Medulla oblongata (tissue), 1 donor: ENCODE measurements at regions not wholly inside any gene's neighbourhood (a gene's known extent, or its start where the extent isn't known, plus 50 kb on each side); places are given as distances from the start of the nearest gene placed in this dataset.
"Not testable (repeated sequence)": the region's sequence is repeated elsewhere in the genome, so short reads cannot be mapped to it uniquely, and the experiment has no call there.

Experiments used
- DNase-seq: peaks from one replicate; pipeline ENCODE4 v3.0.0-alpha.2; 2015; ENCODE audit errors: extremely low spot score

DNA sequence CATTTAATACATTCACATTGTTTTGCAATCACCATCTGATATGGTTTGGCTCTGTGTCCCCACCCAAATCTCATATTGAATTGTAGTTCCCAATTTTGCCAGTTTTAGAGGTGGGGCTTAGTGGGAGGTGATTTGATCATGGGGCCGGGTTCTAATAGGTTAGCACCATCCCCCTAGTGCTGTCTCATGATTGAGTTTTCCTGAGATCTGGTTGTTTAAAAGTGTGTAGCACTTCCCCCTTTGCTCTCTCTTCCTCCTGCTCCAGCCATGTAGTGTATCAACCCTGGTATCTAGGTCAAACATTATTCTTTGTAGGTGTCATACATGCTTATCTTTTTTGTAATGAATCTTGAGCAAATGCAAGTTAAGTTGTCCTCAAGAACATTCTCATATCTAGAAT lies 83.3 kb upstream of the KIT start:
- DNase-seq, result no peak

DNA sequence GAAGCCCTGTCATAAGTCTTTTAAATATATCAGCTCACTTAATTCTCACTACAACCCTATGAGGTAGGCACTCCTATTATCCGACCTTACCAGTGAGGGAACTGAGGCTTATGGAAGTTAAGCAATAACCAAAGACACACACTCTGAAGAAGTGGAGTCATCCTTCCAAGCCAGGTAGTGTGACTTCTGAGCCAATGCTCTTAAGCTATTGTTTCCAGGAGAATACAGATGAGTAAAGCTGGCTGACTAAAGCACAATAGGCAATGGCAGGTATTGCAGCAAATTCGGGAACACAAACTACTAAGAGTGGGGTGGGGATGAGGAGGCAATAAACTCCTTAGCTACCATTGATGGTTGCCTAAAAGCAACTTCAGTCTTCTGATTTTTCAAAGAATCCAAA lies 81.8 kb upstream of the KIT start:
- no peak for DNase-seq

DNA sequence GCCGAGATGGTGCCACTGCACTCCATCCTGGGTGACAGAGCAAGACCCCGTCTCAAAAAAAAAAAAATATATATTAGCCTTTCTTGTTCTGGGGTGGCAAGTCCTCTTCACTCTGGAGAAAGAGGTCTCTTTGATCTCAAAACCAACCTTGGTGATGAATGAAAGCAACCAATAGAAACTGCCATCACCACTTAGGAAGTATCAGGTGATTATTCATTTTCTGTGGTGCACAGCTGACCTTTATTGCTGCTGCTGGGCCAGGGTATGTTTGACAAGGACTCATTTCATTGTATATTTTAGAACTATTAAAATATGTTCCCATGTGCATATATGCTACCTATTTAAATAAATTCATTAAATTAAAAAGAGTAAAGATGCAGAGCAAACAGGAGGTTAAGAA lies 76.0 kb upstream of the KIT start:
- no peak for DNase-seq

DNA sequence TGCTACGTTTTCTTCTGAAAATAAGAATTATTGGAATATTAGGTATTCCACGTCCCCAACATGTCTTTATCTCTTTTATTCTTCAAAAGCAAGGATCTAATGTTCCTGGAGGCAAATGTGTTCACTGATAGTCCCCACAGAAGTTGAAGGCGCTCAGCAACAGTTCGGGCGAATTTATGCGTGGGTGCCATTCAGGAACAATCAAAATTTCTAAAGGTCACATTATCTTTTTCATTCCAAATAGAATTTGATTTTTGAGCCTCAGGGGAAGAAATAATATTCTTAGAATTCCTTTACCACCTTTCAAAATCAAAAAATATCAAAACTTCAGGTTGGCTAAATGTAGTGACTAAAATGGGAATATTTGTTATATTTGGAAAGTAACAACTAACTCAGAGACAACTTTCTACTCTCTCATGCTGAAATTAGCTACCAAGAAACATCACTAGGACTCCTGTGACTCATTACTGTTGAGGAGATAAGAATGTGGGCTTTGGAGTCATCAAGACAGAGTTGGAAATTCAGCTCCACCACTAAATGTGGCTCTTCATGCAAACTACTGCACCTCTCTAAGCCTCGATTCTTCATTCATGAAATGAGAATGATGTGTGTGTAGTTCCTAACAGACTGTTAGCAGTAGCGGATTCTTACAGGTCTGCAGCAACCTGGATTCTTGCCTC lies 72.3 kb upstream of the KIT start:
- DNase-seq, result no peak

DNA sequence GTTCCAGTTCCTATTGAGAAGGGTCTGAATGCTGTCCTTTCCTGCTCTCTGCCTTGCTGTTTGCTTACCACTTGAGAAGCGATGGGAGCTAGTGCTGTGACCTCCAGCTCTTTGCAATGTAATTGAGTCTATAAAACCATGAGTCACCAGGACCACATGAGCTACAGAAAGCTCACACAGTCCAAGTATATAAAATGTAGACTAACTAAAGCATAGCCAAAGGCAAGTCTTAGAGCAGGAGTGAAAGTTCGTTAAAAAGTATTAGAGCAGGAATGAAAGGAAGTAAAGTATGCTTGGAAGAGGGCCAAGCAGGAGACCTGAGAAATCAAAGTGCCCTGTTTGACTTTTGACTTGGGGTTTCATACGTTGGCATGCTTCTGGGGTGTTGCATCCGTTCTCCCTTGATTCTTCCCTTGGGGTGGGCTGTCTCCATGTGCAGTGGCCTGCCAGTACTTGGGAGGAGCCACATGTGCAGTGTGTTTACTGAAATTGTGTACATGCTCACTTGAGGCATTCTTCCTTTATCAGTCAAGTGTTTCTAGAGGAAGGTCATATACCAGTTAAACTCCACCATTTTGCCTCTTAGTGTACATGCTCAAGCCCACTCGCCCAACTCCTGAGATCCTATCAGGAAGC lies 71.3 kb upstream of the KIT start:
- DNase-seq, result no peak

DNA sequence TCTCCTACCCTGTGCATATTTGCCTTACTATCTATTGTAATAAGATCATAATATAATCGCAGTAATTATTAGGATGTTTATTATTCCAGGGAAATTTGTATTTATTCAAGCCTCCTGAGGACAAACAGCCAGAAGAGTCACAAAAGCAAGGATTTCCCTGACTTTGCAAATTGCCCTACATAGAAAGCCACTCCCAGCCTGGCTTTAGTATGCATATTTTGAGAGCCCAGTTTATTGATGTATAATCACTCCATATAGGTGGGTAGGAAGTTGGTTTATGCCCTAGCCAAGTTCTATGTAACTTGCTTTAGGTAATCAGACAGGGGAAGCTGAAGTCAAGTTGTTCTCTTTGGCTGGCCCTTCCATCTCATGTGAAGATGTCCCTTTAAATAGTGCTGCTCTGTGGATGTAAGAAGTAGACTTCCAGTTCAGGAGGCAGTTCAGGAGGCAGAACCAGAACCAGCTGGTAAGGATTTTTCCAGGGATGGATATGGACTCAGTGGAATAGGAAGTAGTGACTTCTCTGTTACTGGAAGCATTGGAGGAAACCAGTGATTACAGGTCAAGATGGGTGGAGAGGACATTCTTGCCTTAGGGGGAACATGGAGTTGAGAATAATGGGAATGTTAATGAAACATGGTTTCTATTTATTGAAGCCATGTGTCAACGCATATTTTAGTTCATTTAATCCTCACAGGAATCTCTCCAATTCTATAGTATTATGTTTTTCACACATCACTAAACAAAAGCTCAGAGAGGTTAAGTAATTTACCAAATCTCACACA lies 70.5 kb upstream of the KIT start:
- no peak for DNase-seq

DNA sequence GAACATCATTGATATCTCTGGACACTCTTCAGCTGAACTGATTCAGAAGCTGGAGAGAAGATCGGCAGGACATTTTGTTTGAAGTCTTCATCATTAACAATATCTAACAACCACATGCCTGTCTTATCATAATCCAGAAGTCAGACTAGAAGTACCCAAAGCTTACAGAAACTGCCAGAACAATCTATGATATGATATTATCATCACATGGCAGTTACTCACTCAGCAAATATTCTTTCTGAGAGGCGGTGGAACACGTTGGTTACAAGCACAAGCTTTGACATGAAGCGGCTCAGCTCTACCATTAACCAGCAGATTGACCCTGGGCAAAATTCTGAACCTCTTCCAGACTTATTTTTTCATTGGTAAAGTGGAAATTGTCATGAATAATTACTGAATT lies 69.4 kb upstream of the KIT start:
- DNase-seq, result no peak

DNA sequence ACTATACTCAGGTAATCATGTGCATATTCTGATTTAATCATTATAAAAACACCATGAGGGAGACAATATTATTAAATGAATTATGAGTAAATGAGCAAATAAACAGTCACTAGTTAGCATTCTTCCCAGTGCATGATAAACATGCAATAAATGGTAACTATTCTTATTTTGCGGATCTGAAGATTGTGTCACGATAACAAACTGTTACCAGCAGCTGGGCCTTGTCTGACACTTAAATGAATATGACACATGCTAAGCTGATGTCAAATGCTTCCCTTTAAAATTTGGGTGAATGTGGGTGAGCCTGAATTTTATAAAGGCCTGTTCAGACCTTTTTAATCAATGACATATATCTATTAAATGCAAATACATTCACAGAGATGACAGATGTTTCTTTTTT lies 68.2 kb upstream of the KIT start:
- DNase-seq, result no peak

DNA sequence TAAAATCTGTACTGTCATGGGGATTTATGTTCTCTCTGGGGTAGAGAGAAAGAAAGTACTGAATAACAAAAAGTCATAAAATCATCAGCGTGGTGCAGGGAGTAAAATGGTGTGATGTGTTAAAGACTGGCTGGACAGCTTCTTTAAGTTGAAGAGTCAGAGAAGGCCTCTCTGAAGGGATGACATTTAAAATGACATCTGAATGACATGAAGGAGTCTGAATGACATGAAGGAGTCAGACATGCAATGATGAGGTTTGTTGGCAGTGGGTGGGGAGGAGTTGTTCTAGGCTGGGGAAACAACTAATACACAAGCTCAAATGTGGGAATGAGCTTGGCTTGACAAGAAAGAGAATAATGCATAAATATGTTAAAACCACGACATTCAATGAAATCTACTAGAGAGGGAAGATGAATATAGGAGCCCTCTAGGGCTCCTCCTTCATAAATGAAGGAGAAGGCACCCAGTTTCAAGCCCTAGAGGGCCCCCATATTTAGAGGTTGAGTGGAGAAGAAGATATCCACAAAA lies 63.9 kb upstream of the KIT start:
- DNase-seq, result no peak

DNA sequence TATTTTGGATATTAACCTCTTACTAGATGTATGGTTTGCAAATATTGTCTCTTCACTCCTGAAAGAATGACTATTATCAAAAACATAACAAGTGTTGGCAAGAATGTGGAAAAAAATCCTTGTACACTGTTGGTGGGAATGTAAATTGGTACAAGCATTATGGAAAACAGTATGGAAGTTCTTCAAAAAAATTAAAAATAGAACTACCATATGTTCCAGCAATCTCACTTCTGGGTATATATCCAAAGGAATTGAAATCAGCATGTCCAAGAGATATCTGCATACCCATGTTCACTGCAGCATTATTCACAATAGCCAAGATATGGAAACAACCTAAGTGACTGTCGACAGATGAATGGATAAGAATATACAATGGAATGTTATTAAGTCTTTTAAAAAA lies 61.6 kb upstream of the KIT start:
- no peak for DNase-seq

DNA sequence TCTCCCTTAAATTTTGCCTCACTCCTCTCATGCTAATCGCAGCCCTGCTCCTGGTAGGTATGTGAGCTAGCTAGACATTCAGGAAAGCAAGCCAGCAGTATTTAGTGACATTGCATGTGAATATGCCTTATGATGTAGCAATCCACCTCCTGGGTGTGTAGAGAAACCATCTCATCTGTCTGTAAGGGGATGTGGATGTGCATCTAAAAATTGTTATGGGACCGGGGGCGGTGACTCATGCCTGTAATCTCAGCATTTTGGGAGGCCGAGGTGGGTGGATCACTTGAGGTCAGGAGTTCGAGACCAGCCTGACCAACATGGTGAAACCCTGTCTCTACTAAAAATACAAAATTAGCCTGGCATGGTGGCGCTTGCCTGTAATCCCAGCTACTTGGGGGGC lies 60.1 kb upstream of the KIT start:
- DNase-seq, result not testable (repeated sequence)

DNA sequence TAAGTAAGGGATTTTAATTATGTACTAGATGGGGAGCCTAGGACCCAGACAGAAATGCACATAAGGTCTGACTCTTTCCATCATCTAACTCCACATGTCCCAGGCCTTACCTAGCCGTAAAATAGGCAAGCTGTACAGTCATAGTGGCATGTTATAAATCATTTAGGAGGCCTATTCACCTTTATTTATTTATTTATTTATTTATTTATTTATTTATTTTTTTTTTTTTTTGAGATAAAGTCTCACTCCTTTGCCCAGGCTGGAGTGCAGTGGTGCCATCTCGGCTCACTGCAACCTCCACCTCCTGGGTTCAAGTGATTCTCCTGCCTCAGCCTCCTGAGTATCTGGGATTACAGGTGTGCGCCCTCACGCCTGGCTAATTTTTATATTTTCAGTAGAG lies 55.6 kb upstream of the KIT start:
- DNase-seq, result not testable (repeated sequence)

DNA sequence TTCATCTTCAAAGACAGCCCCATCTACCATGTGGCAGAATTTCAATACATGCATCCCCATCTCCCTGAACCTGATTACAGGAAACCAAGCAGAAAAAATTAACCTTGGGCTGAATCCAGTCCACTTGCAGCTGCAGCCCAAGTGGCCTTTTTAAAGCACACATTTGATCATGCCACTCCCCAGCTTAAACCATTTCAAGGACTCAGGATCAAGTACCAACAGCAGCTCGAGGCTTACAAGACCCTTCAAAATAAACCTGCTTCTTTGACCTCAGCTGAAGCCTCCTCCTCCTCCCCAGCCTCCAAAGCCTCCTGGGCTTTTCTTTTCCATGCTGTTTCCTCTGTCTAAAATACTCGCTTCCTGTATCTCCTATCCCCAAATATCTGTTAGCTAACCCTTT lies 50.7 kb upstream of the KIT start:
- DNase-seq, result no peak

DNA sequence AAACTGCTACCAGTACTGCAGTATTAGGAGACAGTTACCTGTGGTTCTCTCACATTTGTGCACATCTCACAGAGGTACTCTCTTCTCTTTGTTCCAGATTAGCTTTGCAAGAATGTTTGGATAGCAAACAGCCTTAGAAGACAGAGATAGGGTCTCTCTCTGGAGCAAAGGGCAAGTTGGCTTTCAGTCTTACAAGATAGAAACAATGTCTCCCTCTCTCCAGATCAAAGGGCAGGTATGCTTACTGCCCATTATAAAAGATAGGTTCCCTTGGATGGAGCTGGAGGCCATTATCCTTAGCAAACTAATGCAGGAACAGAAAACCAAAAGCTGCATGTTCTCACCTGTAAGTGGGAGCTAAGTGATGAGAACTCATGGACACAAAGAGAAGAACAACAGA lies 50.2 kb upstream of the KIT start:
- no peak for DNase-seq
